CD4-positive, alpha-beta memory T cell (primary cell): ENCODE measurements at regions not wholly inside any gene's neighbourhood (a gene's known extent, or its start where the extent isn't known, plus 50 kb on each side); places are given as distances from the start of the nearest gene placed in this dataset.

Experiments used
- CTCF ChIA-PET: fragments of 350-600 bp; sonication (Branson Sonifier 250); formaldehyde crosslinking; loops from one replicate; lab custom pipeline; 2021; ENCODE audit warnings: inconsistent platforms; ENCODE audit not compliant: partially characterized antibody; lab: Charles Lee
- POLR2A ChIA-PET: fragments of 350-600 bp; sonication (Branson Sonifier 250); formaldehyde crosslinking; loops from one replicate; lab custom pipeline; 2021; ENCODE audit not compliant: partially characterized antibody; lab: Charles Lee
- DNase-seq, 5 donors: peaks; one replicate each; pipeline versions ENCODE4 v3.0.0 to v3.0.0-alpha.2; 2020 to 2022; ENCODE audit warnings: mixed read lengths in 1 of 5
- H3K27ac ChIP-seq: one replicate; pipeline ENCODE4 v1.7.0; 2013; ENCODE audit warnings: low read depth, low read length
- H3K27me3 ChIP-seq: 2 replicates; pipeline ENCODE4 v1.7.0; 2013; ENCODE audit warnings: mild to moderate bottlenecking, low read length, moderate library complexity; ENCODE audit not compliant: insufficient read depth
- H3K36me3 ChIP-seq: 2 replicates; pipeline ENCODE4 v1.7.0; 2013; ENCODE audit warnings: mild to moderate bottlenecking, low read length, moderate library complexity; ENCODE audit not compliant: insufficient read depth
- H3K4me1 ChIP-seq: 2 replicates; pipeline ENCODE4 v1.7.0; 2013; ENCODE audit warnings: mild to moderate bottlenecking, low read length, moderate library complexity; ENCODE audit not compliant: insufficient read depth
- H3K4me3 ChIP-seq, 2 donors: one replicate each; pipeline ENCODE4 v1.7.0; 2013; ENCODE audit warnings: low read length in 2 of 2, mild to moderate bottlenecking in 1 of 2
- H3K9me3 ChIP-seq, 2 donors: one replicate each; pipeline ENCODE4 v1.7.0; 2013; ENCODE audit warnings: low read length in 2 of 2, control low read depth in 1 of 2; ENCODE audit not compliant: control insufficient read depth in 1 of 2
- H3K27ac Mint-ChIP-seq, 7 donors: one replicate each; pipeline ENCODE4 v1.8.0; 2020 to 2021; ENCODE audit warnings: mixed read lengths in 7 of 7, mild to moderate bottlenecking in 6 of 7, inconsistent platforms in 3 of 7, moderate library complexity in 3 of 7
- H3K27me3 Mint-ChIP-seq, 2 donors: one replicate each; pipeline ENCODE4 v1.8.0; 2020 to 2021; ENCODE audit warnings: mixed read lengths in 2 of 2
- H3K36me3 Mint-ChIP-seq, 2 donors: one replicate each; pipeline ENCODE4 v1.8.0; 2020 to 2021; ENCODE audit warnings: mixed read lengths in 2 of 2, inconsistent platforms in 1 of 2, mild to moderate bottlenecking in 1 of 2
- H3K4me1 Mint-ChIP-seq, 4 donors: one replicate each; pipeline ENCODE4 v1.8.0; 2020 to 2021; ENCODE audit warnings: mixed read lengths in 4 of 4, mild to moderate bottlenecking in 1 of 4
- H3K4me3 Mint-ChIP-seq, 8 donors: one replicate each; pipeline ENCODE4 v1.8.0; 2020 to 2021; ENCODE audit warnings: mixed read lengths in 8 of 8, mild to moderate bottlenecking in 7 of 8, moderate library complexity in 6 of 8, inconsistent platforms in 3 of 8
- H3K9me3 Mint-ChIP-seq, 8 donors: one replicate each; pipeline ENCODE4 v1.8.0; 2020 to 2021; ENCODE audit warnings: mixed read lengths in 8 of 8, mild to moderate bottlenecking in 5 of 8, inconsistent platforms in 3 of 8, moderate library complexity in 1 of 8
- intact Hi-C: fragments of 100-400 bp; cut with micrococcal nuclease; formaldehyde crosslinking; loops from one replicate; pipeline ENCODE4 v1.15.1; 2023

DNA sequence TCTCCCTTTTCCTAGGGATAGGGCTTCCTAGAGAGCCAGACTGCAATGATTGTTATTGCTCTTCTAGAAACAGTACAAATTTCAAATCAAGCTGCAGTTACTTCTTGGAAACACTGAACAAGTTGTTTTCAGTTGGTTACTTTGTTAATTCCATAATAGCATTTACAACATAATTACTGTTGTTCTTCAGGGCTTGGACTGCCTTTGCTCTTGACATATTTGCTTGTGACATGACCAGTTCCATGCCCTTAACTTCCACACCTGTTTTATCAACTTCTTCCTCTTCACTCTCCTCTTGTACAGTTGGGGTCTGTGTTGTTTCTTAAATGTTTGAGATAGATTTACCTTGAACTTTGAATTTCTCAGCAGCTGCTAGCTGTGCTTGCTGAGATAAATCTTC is 104.4 kb downstream of the SEC23IP start:
- H3K27me3 Mint-ChIP-seq, result peaks cover 15 to 31% of the 10 kb centered on the region in 2 donors
- CTCF ChIA-PET, result no interaction called here

GRCh38 chr10:119997429-119997828 is 104.9 kb downstream of the SEC23IP start:
- Histone ChIP-seq H3K4me3 (no peak overlapping the region), H3K36me3 (no peaks in the 10 kb centered on the region), H3K27me3 (peaks cover 3% of the 10 kb centered on the region), H3K4me1 (no peaks in the 10 kb centered on the region), H3K9me3 (no peaks in the 10 kb centered on the region), H3K27ac (no peak overlapping the region)
- Mint-ChIP-seq H3K4me3 (no peak overlapping the region), H3K9me3 (peaks cover 6 to 33% (median 22%) of the 10 kb centered on the region in 8 donors), H3K27ac (no peak overlapping the region), H3K36me3 (no peaks in the 10 kb centered on the region), H3K27me3 (peaks cover 15 to 33% of the 10 kb centered on the region in 2 donors), H3K4me1 (no peaks in the 10 kb centered on the region)
- ChIA-PET POLR2A (no interaction called here), CTCF (no interaction called here)
- intact Hi-C loops, result no loop called here
- no peak for DNase-seq

More for the DNA sequence above, 104.4 kb downstream of the SEC23IP start:
- peaks cover 6 to 33% (median 22%) of the 10 kb centered on the region in 8 donors for H3K9me3 Mint-ChIP-seq
- intact Hi-C loops, result no loop called here
- no peak overlapping the region for H3K27ac ChIP-seq
- DNase-seq, result no peak
- H3K4me3 Mint-ChIP-seq, result no peak overlapping the region
- H3K36me3 ChIP-seq, result no peaks in the 10 kb centered on the region
- H3K4me1 Mint-ChIP-seq, result no peaks in the 10 kb centered on the region
- no peak overlapping the region for H3K27ac Mint-ChIP-seq
- peaks cover 3% of the 10 kb centered on the region for H3K27me3 ChIP-seq
- no peaks in the 10 kb centered on the region for H3K4me1 ChIP-seq
- H3K4me3 ChIP-seq, result no peak overlapping the region
- H3K36me3 Mint-ChIP-seq, result no peaks in the 10 kb centered on the region
- no peaks in the 10 kb centered on the region for H3K9me3 ChIP-seq
- POLR2A ChIA-PET, result no interaction called here

GRCh38 chr10:120002785-120003184 is 110.3 kb downstream of the SEC23IP start:
- Histone ChIP-seq H3K27ac (no peak overlapping the region), H3K9me3 (no peaks in the 10 kb centered on the region), H3K4me3 (no peak overlapping the region), H3K27me3 (peaks cover 3% of the 10 kb centered on the region), H3K4me1 (no peaks in the 10 kb centered on the region), H3K36me3 (no peaks in the 10 kb centered on the region)
- DNase-seq, result no peak
- ChIA-PET CTCF (no interaction called here), POLR2A (no interaction called here)
- H3K27ac Mint-ChIP-seq, result no peak overlapping the region
- H3K4me3 Mint-ChIP-seq, result no peak overlapping the region
- H3K9me3 Mint-ChIP-seq, result peaks cover 0 to 8% (median 2%) of the 10 kb centered on the region in 8 donors
- no peaks in the 10 kb centered on the region for H3K36me3 Mint-ChIP-seq
- intact Hi-C loops, result no loop called here
- peaks cover 28 to 32% of the 10 kb centered on the region in 2 donors for H3K27me3 Mint-ChIP-seq
- no peaks in the 10 kb centered on the region for H3K4me1 Mint-ChIP-seq

DNA sequence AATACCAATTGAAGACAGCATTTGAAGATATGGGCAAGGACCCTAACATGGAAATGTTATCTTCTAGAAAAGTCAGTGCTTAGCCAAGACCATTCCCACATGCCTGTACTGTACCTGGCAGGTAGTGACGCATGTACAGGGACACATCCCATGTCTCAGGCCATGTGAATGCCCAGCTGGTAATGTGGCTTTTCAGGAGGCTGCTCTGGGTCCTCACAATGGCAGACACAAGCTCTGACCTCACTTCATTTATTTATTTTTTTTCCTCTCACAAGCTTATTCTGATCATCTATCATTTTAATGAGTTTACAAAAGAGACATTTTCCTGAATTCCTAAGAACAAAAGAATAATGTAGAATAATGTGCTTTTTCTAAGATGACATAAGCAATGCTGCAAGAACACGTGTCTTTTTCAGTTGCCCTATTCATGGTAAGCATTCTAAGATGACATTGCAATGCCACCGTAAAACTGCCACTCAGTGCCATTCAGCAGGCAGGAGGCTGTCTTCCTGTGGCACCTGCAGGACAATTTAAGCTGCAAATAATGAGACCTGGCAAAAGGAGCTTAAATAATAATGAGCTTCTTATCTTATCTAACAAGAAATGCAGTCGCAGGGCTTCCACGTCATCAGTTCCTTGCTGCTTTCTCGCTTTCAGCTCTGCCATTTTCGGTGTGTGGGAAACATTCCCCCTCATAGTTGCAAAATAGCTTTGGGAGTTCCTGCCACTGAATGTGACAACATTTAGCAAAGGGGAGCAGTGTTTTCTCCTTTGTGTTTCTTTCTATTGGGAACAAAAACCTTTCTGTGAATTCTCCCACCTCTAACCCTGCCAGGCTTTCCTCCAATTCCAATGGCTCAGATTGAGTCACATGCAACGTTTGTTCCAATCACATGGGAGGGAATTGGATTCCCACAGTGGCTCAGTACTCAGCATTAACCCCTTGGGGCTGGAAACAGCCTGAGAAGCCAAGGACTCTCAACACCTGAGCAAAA is 113.0 kb downstream of the SEC23IP start:
- CTCF ChIA-PET, result no interaction called here
- H3K4me1 Mint-ChIP-seq, result no peaks in the 10 kb centered on the region
- Histone ChIP-seq H3K4me3 (no peak overlapping the region), H3K4me1 (no peaks in the 10 kb centered on the region), H3K27ac (no peak overlapping the region), H3K9me3 (no peaks in the 10 kb centered on the region), H3K27me3 (peaks cover 3% of the 10 kb centered on the region), H3K36me3 (no peaks in the 10 kb centered on the region)
- no peak for DNase-seq
- peaks cover 0 to 2% (median 0%) of the 10 kb centered on the region in 8 donors for H3K9me3 Mint-ChIP-seq
- peaks cover 20 to 31% of the 10 kb centered on the region in 2 donors for H3K27me3 Mint-ChIP-seq
- no peak overlapping the region for H3K27ac Mint-ChIP-seq
- H3K36me3 Mint-ChIP-seq, result no peaks in the 10 kb centered on the region
- H3K4me3 Mint-ChIP-seq, result no peak overlapping the region
- intact Hi-C loops, result no loop called here
- POLR2A ChIA-PET, result no interaction called here

- ChIA-PET CTCF (no interaction called here), POLR2A (no interaction called here)
- Histone ChIP-seq H3K27ac (no peak overlapping the region), H3K36me3 (no peaks in the 10 kb centered on the region), H3K27me3 (no peaks in the 10 kb centered on the region), H3K4me1 (no peaks in the 10 kb centered on the region), H3K4me3 (no peak overlapping the region), H3K9me3 (no peaks in the 10 kb centered on the region)
- Mint-ChIP-seq H3K4me1 (no peaks in the 10 kb centered on the region), H3K4me3 (no peak overlapping the region), H3K27ac (no peak overlapping the region), H3K9me3 (peaks cover 0 to 2% (median 0%) of the 10 kb centered on the region in 8 donors), H3K36me3 (no peaks in the 10 kb centered on the region), H3K27me3 (peaks cover 21 to 33% of the 10 kb centered on the region in 2 donors)
- intact Hi-C loops, result no loop called here
- no peak for DNase-seq
Measured at GRCh38 chr10:120007261-120007660, 114.7 kb downstream of the SEC23IP start.

DNA sequence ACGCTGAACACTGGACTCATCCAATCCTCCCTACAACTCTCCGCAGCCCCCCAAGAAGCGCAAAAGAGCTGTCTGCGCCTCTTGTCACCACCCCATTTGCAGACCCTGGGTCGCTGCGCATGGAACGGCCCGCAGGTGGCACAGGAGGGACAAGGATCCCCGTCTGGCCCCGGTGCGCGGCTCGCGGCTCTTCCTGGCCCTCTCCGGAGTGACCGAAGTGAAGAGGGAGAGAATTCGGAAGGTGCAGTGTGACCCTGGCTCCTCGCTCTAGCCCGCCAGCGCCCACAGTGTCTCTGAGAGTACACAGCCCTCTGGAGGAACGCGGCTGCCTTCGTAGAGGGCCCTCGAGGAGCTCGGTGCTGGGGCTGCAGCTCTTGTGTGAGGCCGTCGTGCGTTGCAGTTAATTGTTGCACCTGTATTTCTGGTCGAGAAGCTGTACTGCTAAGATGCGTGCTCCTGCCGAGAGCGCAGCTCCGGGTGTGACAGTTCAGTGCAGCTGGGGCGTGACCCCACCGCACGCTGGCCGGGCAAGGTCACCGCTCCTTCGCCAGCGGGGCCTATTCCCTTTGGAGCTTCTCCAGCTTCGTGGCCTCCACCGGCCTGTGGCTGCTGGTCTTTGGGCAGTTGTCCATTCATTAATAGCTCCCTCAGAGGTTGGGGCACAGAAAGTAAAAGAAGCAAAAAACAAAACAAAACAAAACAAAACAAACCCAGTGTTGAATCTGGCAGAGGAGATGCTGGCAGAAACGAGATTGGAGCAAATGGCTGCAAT is 119.0 kb downstream of the SEC23IP start:
- POLR2A ChIA-PET, result interaction anchor here (0.5 kb wide), 1 partner anchor 1536 kb away, joined by 4 read pairs; no protein-coding TSS in a partner anchor
- Mint-ChIP-seq H3K9me3 (peaks cover 0 to 2% (median 0%) of the 10 kb centered on the region in 8 donors), H3K4me1 (no peaks in the 10 kb centered on the region), H3K4me3 (no peak overlapping the region), H3K27ac (no peak overlapping the region), H3K36me3 (no peaks in the 10 kb centered on the region), H3K27me3 (peaks cover 22 to 26% of the 10 kb centered on the region in 2 donors)
- no peaks in the 10 kb centered on the region for H3K9me3 ChIP-seq
- no peak for DNase-seq
- no peaks in the 10 kb centered on the region for H3K27me3 ChIP-seq
- no peaks in the 10 kb centered on the region for H3K4me1 ChIP-seq
- CTCF ChIA-PET, result no interaction called here
- no peak overlapping the region for H3K4me3 ChIP-seq
- no peak overlapping the region for H3K27ac ChIP-seq
- intact Hi-C loops, result no loop called here
- H3K36me3 ChIP-seq, result no peaks in the 10 kb centered on the region

- H3K9me3 Mint-ChIP-seq, result peaks cover 0 to 2% (median 0%) of the 10 kb centered on the region in 8 donors
- Histone ChIP-seq H3K27me3 (no peaks in the 10 kb centered on the region), H3K9me3 (no peaks in the 10 kb centered on the region), H3K4me3 (no peak overlapping the region), H3K4me1 (no peaks in the 10 kb centered on the region), H3K36me3 (no peaks in the 10 kb centered on the region), H3K27ac (no peak overlapping the region)
- ChIA-PET POLR2A (interaction anchor here (0.5 kb wide), 1 partner anchor 1537 kb away, joined by 4 read pairs; no protein-coding TSS in a partner anchor), CTCF (no interaction called here)
- H3K27me3 Mint-ChIP-seq, result peaks cover 21 to 25% of the 10 kb centered on the region in 2 donors
- peak overlapping the region in 1 of 7 donors; percentile 21 for H3K27ac Mint-ChIP-seq
- intact Hi-C loops, result no loop called here
- H3K4me3 Mint-ChIP-seq, result no peak overlapping the region
- no peaks in the 10 kb centered on the region for H3K4me1 Mint-ChIP-seq
- no peak for DNase-seq
- no peaks in the 10 kb centered on the region for H3K36me3 Mint-ChIP-seq
Measured at GRCh38 chr10:120012131-120012400, 119.5 kb downstream of the SEC23IP start.
